GM19239 (cell line): ENCODE measurements at regions not wholly inside any gene's neighbourhood (a gene's known extent, or its start where the extent isn't known, plus 50 kb on each side); places are given as distances from the start of the nearest gene placed in this dataset.
"Not testable (repeated sequence)": the region's sequence is repeated elsewhere in the genome, so short reads cannot be mapped to it uniquely, and the experiment has no call there.

ENCODE experiments used
- DNase-seq: peaks from one replicate; pipeline ENCODE4 v3.0.0; 2011; ENCODE audit warnings: low spot score; ENCODE audit not compliant: insufficient read length
- FAIRE-seq: peaks from 2 replicates; lab custom pipeline; 2011; peaks lifted over from hg19 to GRCh38; lab: Jason Lieb, UNC

GRCh38 chr2:182477774-182478173 lies 50.9 kb upstream of the PDE1A start:
- FAIRE-seq, result no peak
- no peak for DNase-seq

DNA sequence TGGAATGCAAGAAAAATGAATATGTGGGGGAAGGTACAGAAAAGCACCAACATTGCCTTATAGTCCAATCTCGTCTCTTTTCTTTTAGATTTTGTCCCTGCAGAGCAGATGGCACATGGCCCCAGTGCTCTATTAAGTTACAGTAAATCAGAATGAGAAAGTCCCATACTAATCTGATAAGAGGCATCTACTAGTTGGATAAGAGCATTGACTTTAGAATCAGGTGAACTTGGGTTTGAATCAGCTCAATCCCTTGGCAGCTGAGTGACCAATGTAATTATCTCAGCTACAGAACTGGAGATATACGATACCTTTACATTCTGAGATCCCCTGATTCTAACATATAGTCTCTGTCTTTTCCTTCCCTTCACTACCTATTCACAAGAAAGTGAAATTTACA lies 54.8 kb upstream of the PDE1A start:
- FAIRE-seq (no peak), DNase-seq (no peak)

GRCh38 chr2:182482511-182482910 lies 55.7 kb upstream of the PDE1A start:
- FAIRE-seq (no peak), DNase-seq (no peak)

DNA sequence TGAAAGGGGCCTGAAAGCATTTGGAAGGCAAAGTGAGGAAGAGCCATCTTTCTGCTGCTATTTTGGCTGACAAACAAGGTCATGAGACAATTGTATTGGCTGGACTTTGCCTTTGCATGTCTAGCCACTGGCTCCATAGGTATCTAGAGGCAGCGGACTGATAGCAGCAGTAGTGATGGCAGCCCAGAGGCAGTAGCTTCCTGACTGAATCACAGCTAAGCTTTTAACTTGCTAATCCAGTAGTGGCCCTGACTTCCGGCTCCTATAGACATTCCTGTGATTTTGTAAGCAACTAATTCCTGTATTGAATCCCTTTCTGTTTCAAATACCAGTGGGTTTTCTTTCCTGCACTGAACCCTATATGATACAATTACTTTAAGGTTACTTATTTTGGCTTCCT lies 69.8 kb upstream of the PDE1A start:
- FAIRE-seq, result no peak
- DNase-seq, result no peak

DNA sequence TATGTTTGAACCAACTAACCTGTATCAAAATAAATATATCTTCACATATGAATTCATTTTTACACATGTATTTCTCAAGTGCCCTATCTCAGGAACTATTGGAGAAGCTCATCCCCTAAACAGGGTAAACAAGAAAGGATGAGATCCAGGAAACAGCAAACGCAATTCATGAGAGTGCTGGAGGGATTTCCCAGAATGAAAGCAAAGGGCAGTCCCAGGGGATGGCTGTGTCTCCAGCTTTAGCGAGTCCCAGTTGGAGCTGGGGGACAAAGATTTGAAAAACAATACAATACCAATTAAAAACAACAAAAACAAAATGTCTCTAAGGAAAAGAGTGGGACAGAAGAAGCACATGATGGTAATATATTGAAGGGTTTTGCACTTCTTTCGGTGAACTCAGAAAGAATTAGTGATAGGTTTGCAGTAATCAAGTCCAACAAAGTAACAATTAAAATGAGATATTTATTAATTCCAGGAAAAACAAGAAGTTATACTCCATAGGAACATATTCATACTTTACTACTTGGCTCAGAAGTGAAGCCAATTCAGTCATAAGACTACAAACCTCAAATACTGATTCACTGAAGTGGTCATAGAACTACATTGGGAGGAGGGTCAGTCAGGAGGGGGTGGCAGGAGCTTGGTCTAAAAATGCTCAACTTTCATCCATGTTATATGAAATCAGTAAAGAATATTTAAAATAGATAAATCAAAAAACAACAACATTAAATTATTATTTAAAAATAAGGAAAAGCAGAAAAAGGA lies 73.1 kb upstream of the PDE1A start:
- DNase-seq, result no peak
- FAIRE-seq, result no peak

- no peak for FAIRE-seq
- no peak for DNase-seq
Observed at GRCh38 chr2:182503886-182504285, 77.0 kb upstream of the PDE1A start.

DNA sequence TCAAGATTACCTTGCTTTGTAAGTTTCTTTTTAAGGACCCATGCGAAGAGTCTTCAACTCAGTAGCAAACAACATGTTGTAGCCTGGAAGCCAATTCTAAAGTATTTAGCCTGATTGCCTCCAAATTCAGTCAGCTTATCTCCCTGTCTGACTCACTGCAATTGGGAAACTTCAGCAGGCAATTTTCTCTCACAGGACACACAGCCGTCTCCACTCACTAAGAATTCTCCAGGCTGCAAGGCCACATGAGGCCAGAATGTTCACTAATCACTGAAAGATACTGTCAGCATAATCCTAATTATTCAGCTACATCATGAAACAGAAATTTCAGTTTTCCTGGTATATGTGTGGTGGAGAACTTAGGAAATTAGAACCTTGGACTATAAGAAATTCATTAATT lies 78.1 kb upstream of the PDE1A start:
- no peak for FAIRE-seq
- DNase-seq, result no peak

GRCh38 chr2:182506606-182507005 lies 79.8 kb upstream of the PDE1A start:
- DNase-seq (no peak), FAIRE-seq (no peak)

GRCh38 chr2:182508583-182508982 lies 81.7 kb upstream of the PDE1A start:
- not testable (repeated sequence) for FAIRE-seq, DNase-seq

GRCh38 chr2:182509216-182509615 lies 82.4 kb upstream of the PDE1A start:
- FAIRE-seq (no peak), DNase-seq (no peak)

DNA sequence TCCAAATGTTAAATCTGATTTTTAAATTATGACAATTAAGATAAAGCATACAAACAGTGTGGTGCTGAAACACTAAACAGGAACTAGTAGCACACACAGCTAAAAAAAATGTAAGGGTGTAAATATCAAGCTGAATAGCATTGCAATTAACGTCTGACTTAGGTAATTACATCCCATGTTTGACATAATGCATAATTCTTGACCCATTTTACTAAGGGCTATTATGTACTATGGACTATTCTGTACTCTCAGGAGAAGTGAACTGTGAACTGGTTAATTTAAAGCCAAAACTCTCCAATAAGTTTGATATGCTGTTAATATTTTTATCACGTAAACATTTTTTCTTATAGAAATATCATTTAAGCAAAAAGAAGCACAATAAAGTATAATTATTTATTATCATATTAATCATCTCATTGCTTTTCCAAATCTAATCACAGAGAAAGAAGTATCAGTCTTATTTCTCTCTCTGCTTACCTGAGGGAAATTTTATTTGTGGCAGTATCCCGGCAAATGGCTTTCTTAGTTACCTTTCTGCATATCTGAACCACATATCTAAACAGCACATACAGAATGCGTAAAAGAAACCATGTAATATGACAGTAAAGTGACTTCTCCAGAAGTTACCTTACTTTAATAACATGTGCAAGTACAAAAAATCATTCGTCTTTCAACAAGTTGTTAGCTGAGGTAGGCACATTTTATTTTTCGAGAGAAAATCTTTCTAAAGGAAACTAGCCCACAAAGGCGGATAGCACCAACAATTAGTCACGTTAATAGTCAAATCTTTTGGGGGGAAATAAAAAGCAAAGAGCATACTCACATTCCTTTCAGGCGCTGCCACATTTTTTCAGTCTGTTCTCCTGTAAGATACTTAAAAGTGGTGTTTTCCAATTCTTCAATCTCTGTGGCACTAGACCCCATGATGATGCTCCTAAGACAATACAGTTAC lies 94.9 kb upstream of the PDE1A start:
- DNase-seq (no peak), FAIRE-seq (no peak)

DNA sequence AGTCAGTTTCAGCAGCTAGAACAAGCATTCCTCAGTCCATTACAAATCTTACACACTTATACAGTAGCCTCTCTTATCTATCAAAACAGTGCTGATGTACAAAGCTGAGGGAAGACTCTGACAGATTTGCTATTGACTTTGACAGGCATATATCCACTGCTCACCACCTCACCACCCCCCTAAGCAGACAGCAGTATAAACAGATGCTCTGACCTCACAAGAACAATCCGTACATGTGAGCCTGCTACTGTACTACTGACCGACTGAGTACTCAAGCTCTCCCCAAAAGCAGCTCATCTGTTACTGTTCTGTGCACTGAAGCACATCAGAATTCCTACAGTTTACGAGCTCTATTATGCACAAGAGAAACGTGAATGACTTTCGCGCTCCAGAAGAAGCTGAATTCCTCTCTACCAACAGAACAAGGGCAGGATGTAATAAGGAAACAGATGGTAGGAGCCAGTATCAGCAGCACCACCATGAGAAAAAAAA lies 95.6 kb upstream of the PDE1A start:
- FAIRE-seq, result no peak
- no peak for DNase-seq

DNA sequence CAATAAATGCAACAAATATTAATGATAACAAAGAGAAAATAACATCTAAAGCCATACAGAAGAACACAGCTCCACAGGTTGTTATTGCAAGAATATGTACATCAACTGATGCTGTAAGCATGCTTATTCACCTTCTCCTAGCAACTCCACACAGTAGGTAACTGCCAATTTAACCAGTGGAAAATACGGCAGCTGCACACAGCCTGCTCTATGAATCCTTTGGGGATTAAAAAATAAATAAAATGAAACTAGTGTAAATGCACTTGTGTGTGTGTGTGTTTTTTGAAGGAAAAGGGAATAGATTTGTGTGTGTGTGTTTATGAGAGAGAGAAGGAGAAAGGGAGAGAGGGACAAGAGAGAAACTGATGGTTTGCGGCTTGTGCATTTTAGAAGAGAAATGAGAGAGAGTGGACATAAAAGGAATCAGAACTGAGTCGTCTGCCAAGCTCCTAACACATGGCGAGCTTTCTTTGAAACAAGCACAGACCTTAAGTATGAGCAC lies 96.2 kb upstream of the PDE1A start:
- FAIRE-seq (no peak), DNase-seq (no peak)

GRCh38 chr2:182530636-182531035 lies 103.8 kb upstream of the PDE1A start:
- DNase-seq (no peak), FAIRE-seq (no peak)

GRCh38 chr2:182540252-182540651 lies 113.4 kb upstream of the PDE1A start:
- no peak for FAIRE-seq
- DNase-seq, result no peak

- FAIRE-seq (peak; percentile 95), DNase-seq (no peak)
Observed at GRCh38 chr2:182541268-182541667, 114.4 kb upstream of the PDE1A start.

- no peak for DNase-seq
Observed at GRCh38 chr2:182542501-182543258, 115.8 kb upstream of the PDE1A start.

GRCh38 chr2:182543741-182544525 lies 117.1 kb upstream of the PDE1A start:
- no peak for FAIRE-seq
- DNase-seq, result no peak

More at GRCh38 chr2:182542501-182543258, 115.8 kb upstream of the PDE1A start:
- FAIRE-seq, result no peak

DNA sequence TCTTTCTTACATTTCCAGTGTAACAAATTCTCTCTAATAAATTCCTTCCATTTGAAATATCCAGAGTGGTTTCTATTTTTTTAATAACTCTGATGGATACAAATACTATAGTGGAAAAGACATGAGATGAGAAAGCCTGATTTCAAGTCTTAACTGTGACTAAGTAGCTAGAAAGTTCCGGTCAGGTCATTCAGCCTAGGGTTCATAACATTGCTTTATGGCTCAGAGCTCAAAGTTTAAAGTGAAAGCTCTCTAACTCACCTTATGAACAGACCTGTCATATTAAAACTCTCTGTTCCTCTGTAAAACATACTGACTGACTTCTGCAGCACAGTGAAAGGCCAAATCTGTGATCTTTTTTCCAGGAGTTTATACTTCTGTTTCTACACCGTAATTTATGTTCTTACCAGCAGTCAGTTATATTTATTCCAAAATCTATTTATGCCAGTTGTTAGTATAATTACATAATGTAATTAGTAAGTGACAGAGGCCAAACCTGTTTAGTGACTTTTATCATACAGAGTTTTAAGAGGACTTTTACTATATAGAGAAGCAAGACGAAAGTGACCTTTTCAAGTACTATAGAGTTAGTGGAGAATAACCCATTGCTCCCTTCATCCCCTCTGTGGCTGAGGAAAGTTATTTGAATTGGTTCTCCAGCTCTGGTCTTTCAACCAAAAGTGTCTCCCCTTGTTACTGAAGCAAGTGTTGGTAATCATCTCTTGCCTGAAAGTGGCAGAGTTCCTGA lies 118.8 kb upstream of the PDE1A start:
- peak; percentile 42 for FAIRE-seq
- no peak for DNase-seq
